ENCODE measurements at regions not wholly inside any gene's neighbourhood (a gene's known extent, or its start where the extent isn't known, plus 50 kb on each side); places are given as distances from the start of the nearest gene placed in this dataset.

- intact Hi-C loops (cut with micrococcal nuclease), result no loop called here
- Mint-ChIP-seq H3K36me3 (no peaks in the 10 kb centered on the region), H3K4me3 (no peak overlapping the region)
Measured at GRCh38 chr18:32520771-32521170, 50.1 kb upstream of the GAREM1 start.

More at GRCh38 chr18:32520771-32521170, 50.1 kb upstream of the GAREM1 start:
- Mint-ChIP-seq H3K4me1 (no peaks in the 10 kb centered on the region), H3K27ac (no peak overlapping the region), H3K27me3 (ENCODE audit: low read depth in 3 of 3) (peaks cover 3 to 4% (median 4%) of the 10 kb centered on the region in 3 donors), H3K9me3 (peaks cover 0 to 5% (median 0%) of the 10 kb centered on the region in 7 donors)
- Histone ChIP-seq H2AFZ (ENCODE audit: insufficient read depth, low read depth, low read length, poor library complexity, severe bottlenecking) (no peak overlapping the region), H3K79me2 (ENCODE audit: insufficient read depth, low read length) (no peaks in the 10 kb centered on the region), H3K4me2 (replicated peaks; ENCODE audit: extremely low read depth, low read length, poor library complexity, severe bottlenecking) (no peak overlapping the region), H3K27me3 (ENCODE audit: control insufficient read depth in 2 of 2, insufficient read depth in 2 of 2, low read length in 2 of 2) (no peaks in the 10 kb centered on the region), H3K36me3 (replicated peaks in 1 of 2; ENCODE audit: control insufficient read depth in 1 of 2, insufficient read depth in 2 of 2, low read length in 2 of 2) (no peaks in the 10 kb centered on the region), H3K4me3 (replicated peaks in 1 of 3; ENCODE audit: low read depth in 2 of 3, low read length in 3 of 3) (no peak overlapping the region), H3K9me3 (replicated peaks in 1 of 2; ENCODE audit: control insufficient read depth in 1 of 2, insufficient read depth in 1 of 2, low read length in 2 of 2) (no peaks in the 10 kb centered on the region), H3K9ac (ENCODE audit: insufficient read depth, low read length, poor library complexity, severe bottlenecking) (no peak overlapping the region), H3K4me1 (ENCODE audit: control insufficient read depth in 1 of 2, insufficient read depth in 2 of 2, low read length in 2 of 2) (no peaks in the 10 kb centered on the region), H3K27ac (ENCODE audit: low read depth in 1 of 2, low read length in 2 of 2) (no peak overlapping the region), H4K20me1 (ENCODE audit: insufficient read depth, low read length) (no peaks in the 10 kb centered on the region)
- 80% methylated on average over 4 of the region's 4 CpGs for WGBS (ENCODE audit: insufficient coverage)
- DNase-seq, result no peak
- no peak for TF ChIP-seq CTCF (IDR thresholded peaks at IDR 0.05)

Data from CD14-positive monocyte (primary cell).